VCaP (cell line): ENCODE measurements at regions not wholly inside any gene's neighbourhood (a gene's known extent, or its start where the extent isn't known, plus 50 kb on each side); places are given as distances from the start of the nearest gene placed in this dataset.
A peak's percentile ranks its signal among the peaks of the same experiment; 100 is the strongest.

Experiments
- H3K27ac ChIP-seq: fragments of 450-650 bp; 2 replicates; pipeline ENCODE4 v1.5.1; 2017
- TF ChIP-seq, protein P1 (sequence below): fragments of 450-650 bp; conservative IDR thresholded peaks from 2 replicates; pipeline ENCODE4 v1.5.1; 2017; ENCODE audit warnings: mild to moderate bottlenecking, moderate library complexity

DNA sequence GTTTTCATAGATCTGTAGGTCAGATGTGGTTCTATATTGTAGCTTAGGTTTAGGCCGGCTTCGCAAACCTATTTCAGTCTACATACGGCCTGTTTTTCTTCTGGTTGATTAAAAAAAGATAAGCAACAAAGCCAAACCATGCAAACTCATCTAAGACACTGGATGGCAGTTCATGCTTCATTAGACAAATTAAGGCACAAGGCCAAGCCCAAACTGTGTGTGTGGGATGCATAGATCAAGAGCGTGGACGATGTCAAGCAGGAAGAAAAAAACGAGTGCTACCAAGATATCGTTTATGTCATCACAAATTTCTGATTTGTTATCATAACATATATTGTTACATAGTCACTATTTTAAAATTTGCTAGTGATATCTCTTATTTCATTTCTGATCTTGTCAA lies 357.6 kb upstream of the KIRREL3 start:
- TF ChIP-seq, protein P1, sequence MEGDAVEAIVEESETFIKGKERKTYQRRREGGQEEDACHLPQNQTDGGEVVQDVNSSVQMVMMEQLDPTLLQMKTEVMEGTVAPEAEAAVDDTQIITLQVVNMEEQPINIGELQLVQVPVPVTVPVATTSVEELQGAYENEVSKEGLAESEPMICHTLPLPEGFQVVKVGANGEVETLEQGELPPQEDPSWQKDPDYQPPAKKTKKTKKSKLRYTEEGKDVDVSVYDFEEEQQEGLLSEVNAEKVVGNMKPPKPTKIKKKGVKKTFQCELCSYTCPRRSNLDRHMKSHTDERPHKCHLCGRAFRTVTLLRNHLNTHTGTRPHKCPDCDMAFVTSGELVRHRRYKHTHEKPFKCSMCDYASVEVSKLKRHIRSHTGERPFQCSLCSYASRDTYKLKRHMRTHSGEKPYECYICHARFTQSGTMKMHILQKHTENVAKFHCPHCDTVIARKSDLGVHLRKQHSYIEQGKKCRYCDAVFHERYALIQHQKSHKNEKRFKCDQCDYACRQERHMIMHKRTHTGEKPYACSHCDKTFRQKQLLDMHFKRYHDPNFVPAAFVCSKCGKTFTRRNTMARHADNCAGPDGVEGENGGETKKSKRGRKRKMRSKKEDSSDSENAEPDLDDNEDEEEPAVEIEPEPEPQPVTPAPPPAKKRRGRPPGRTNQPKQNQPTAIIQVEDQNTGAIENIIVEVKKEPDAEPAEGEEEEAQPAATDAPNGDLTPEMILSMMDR: no peak
- H3K27ac ChIP-seq: no peak overlapping the region

GRCh38 chr11:127350476-127350875 lies 349.9 kb upstream of the KIRREL3 start:
- no peak overlapping the region for H3K27ac ChIP-seq
- TF ChIP-seq, protein P1: no peak

- TF ChIP-seq, protein P1: peak; percentile 94
- no peak overlapping the region for H3K27ac ChIP-seq
Observed at GRCh38 chr11:127345819-127346459, 345.4 kb upstream of the KIRREL3 start.

GRCh38 chr11:127340438-127340837 lies 339.9 kb upstream of the KIRREL3 start:
- TF ChIP-seq, protein P1: no peak
- H3K27ac ChIP-seq: no peak overlapping the region

DNA sequence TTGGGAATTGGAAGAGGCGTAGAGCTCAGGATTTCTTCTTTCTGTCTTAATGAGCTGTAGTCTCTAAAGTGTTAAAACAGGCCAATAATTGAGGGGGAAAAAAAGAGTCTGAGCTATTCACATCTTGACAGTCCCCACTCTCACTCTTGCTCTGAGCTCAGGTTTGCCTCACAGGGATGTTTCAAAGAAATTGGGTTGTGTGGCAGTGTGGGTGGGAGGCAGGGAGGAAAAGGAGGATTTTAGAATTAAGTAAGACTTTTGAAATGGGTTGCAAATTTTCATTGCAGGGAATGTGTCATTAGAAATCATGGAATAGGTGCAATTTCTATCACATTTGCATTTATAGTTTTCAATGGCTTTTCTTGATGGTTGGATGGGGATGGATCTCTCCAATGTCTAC lies 338.8 kb upstream of the KIRREL3 start:
- H3K27ac ChIP-seq: no peak overlapping the region
- TF ChIP-seq, protein P1: no peak

DNA sequence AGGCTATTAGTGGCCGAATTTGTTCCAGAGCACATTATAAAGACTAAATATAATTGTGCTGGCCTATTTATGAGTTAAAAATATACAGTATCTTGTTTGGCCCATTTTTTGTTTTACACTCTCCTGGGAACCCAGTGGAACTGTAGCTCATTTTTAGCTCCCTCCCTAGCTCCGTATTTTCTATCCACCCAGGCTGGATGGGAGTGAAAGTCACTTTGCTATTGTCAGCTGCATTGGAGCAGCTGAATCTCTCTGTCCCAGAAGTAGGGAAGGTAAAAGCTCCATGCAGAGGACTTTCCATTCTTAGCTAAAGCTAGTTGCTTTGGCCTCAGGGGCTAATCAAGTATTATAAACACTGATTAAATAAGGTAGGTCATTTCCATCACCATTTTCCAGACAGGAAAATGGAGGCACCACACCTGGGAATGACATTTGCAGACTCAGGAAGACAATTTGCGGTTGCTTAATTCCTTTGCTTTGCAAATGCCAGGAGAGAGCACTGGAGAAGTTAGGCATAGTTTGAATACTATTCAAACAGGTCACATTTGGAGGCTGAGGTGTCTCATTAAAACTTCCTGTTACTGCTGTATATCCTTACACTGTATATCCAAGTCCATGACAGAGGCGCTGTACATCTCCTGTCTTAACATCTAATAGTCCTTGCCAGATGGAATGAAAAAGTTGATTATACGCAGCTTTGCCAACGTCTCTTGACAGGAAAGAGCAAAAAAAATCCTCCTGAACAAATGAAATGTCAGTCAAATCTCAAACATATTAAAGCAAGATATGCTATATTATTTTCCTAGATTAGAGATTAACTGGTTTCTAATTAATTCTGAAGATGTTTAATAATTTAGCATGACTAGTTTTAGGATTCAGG lies 338.1 kb upstream of the KIRREL3 start:
- H3K27ac ChIP-seq: no peak overlapping the region
- TF ChIP-seq, protein P1: no peak

DNA sequence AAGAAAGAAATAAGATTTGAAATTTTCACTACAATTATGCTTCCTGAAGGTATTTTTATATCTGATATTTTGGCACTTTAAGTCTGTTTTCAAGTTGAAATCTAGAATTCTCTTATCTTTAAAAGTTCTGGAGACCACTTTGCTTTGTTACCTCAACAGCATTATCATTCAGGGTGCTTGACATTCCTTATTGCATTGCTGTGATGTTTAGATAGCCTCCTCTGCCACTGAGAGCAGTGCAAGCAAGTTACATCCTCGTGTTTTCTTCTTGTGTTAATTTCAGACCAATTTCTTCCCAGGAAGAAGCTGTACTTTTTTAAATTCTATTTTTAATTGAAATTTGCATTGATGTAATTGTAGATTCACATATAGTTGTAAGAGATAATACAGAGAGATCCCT lies 333.9 kb upstream of the KIRREL3 start:
- TF ChIP-seq, protein P1: no peak
- H3K27ac ChIP-seq: no peak overlapping the region
